Activated CD4-positive, alpha-beta T cell treated with anti-CD3 and anti-CD28 coated beads, Interleukin-2, amount 50 U/mL, for 4 hours (primary cell): ENCODE measurements at regions not wholly inside any gene's neighbourhood (a gene's known extent, or its start where the extent isn't known, plus 50 kb on each side); places are given as distances from the start of the nearest gene placed in this dataset.
"Not testable (repeated sequence)": the region's sequence is repeated elsewhere in the genome, so short reads cannot be mapped to it uniquely, and the experiment has no call there.

Source experiments
- DNase-seq, 2 experiments: peaks; one replicate each; pipeline ENCODE4 v3.0.0-alpha.2; 2020

DNA sequence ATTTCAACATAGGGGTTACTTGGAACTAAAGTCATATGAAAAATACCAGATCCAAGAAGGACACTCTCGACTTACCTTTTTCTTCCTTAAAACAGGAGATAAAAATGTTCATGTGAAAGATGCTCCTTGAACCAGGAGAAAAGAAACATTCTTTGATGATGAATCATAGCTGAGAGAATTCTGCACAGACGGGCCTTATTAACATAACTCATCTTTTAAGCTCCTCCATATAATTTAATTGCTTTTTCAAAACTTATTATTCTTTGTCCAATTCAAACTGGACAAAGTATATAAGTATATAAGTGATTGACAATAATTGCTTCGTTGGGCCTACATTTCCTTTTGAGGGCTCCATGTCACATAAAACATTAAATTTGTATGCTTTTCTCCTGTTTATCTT lies 945.2 kb upstream of the C9orf72 start:
- DNase-seq: no peak

DNA sequence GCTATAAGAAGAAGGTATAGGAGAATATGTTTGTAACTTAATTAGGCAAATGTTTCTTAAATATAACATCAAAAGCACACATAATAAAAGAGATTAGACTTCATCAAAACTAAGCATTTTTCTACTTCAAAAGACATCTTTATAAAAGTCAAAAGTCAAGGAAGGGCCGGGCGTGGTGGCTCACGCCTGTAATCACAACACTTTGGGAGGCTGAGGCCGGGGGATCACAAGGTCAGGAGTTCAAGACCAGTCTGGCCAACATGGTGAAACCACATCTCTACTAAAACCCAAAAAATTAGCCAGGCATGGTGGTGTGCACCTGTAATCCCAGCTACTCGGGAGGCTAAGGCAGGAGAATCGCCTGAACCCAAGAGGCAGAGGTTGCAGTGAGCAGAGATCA lies 951.0 kb upstream of the C9orf72 start:
- not testable (repeated sequence) for DNase-seq

- no peak for DNase-seq
These were observed 954.8 kb upstream of the C9orf72 start for GRCh38 chr9:28528049-28528448.

DNA sequence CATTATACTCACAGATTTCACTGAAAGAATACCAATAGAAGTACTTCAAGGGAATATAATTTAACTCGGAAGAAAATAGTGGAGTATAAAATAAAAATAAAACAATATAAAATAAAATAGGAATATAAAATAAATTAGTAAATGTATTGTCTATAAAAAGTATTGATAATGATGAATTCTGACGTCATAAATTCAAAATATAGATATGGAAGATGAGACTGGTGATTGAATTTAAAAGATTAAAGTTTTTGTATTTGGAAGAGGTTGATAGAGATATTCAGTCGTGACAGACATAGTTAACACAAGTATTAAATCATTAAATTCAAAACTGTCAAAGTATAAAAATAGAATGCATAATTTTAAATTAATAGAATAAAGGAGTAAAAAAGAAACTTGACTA lies 964.9 kb upstream of the C9orf72 start:
- no peak for DNase-seq

DNA sequence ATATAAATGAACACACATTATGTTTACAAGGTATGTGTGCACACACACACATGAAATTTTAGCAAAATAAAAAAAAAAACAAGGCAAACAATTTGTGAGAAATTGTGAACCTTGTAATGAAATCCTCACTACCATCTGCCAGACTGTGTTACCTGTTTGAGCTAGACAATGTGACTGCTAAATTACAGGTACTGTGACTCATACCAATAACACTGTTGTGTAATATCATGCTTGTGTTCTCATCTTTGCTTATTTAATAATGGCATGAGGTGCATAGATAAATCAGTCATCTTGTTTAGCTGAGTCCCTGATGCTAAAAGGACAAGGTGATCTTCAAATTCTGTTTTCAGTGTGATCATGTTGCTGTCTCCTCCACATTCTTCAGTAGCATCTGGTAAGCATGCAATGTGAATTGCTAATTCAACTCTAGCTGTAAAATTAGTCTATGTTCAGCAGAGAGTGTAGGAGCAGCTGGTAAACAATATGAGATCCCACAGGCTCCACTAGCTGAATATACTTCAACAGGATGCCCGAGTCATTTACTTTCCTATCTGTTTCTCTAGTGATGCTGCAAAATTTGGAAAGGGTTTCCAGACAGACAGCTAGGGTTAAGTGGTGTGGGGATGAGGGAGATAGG lies 966.3 kb upstream of the C9orf72 start:
- DNase-seq: no peak

- DNase-seq: no peak
These were observed 969.6 kb upstream of the C9orf72 start for GRCh38 chr9:28542928-28543327.

- DNase-seq: no peak
These were observed 974.2 kb upstream of the C9orf72 start for GRCh38 chr9:28547527-28547926.

DNA sequence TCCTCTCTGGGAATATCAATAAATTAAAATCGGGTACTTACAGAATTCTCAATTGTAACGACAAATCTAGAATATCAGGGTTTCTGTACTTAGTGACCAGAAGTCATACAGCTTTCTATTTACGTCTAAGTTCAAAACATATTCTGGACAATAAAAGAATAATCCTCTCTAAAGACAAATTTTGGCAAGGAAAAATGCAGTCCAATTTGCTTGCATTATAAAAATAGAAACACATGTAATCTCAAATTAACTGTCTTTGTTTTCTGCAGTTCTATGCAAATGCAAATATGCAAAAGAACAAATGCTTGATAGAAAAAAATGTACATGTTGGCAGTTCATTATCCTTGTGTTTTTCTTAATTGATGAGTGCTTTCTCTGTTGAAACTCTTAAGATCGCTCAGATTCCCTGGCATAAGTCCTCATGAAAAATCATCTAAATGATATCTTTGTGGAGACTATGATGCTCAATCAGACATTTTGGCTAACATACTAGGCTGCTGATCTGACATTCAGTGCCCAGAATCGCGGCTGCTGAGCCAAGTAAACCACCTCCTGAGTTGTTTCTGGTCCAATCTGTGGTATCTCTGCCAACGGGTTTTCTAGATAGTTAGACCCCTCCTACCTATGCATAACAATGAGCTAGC lies 990.1 kb upstream of the C9orf72 start:
- no peak for DNase-seq

- no peak for DNase-seq
These were observed 1010.6 kb upstream of the C9orf72 start for GRCh38 chr9:28583832-28584231.

GRCh38 chr9:28584542-28584941 lies 1011.3 kb upstream of the C9orf72 start:
- DNase-seq: no peak

GRCh38 chr9:28587052-28587451 lies 1013.8 kb upstream of the C9orf72 start:
- no peak for DNase-seq

DNA sequence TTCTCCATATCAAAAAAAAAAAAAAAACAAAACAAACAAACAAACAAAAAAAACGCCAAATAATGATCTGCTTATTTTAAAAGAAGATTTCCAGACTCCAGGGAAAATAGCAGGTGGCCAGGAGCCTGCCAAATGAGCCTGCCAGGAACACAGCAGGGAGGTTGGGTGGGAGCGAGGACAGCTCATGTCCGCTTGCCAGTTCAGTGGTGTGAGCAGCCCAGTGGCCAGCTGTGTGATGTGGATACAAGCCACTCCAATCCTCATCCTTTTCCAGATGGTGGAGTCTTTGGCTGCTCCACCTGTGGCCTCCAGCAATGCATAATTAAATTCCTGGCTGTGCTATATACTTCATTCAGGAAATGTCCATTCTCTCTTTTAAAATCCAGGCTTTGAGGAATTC lies 1025.1 kb upstream of the C9orf72 start:
- DNase-seq: no peak

DNA sequence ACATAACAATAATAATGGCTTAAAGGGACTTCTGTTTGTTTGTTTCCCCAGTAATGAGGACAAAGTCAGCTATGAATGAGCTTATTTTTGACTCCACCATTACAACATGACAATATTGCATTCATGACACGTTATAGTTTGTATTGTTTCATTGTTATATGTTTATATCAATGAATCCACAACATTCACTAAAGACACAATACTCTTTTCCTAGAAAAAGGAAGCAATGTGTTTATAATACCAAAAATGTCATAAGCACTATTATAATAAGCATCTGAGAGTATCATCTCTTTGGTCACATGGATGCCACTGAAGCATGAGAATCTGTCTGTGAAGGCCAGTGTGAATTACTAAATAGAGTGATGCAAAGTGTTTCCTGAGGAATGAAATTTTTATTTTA lies 1026.9 kb upstream of the C9orf72 start:
- no peak for DNase-seq

- DNase-seq: no peak
These were observed 1034.6 kb upstream of the C9orf72 start for GRCh38 chr9:28607843-28608242.

- no peak for DNase-seq
These were observed 1037.1 kb upstream of the C9orf72 start for GRCh38 chr9:28610339-28610738.

- no peak for DNase-seq
These were observed 1043.0 kb upstream of the C9orf72 start for GRCh38 chr9:28616310-28616709.

GRCh38 chr9:28620011-28620410 lies 1046.7 kb upstream of the C9orf72 start:
- no peak for DNase-seq

DNA sequence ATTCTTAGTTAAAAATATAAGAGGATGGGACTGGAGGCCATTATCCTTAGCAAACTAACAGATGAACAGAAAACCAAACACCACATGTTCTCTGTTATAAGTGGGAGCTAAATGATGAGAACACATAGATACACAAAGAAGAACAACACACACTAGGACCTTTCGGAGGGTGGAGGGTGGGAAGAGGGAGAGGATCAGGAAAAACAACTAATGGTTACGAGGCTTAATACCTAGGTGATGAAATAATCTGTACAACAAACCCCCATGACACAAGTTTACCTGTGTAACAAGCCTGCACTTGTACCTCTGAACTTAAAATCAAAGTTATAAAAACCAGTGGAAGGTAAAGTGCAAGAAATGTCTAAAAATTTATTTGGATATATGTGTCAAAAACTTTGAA lies 1047.4 kb upstream of the C9orf72 start:
- DNase-seq: no peak

DNA sequence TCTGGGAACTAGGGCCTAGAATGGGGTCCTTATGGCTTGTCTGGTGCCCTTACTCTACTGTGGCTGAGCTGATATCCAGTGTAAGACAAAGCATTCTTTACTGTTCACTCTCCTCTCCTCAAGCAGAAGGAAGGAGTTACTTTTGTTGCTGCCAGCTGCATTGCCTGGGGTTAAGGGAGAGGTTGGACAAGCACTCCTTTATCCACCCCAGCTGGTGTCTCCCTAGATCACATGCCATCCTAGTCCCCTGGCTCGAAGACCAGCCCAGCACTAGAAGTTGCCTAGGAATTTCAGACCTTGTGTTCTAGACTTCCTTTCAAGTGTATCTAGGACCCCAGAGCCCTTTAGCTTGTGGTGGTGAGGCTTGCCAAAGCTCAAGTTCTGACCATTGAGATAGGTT lies 1051.5 kb upstream of the C9orf72 start:
- no peak for DNase-seq

DNA sequence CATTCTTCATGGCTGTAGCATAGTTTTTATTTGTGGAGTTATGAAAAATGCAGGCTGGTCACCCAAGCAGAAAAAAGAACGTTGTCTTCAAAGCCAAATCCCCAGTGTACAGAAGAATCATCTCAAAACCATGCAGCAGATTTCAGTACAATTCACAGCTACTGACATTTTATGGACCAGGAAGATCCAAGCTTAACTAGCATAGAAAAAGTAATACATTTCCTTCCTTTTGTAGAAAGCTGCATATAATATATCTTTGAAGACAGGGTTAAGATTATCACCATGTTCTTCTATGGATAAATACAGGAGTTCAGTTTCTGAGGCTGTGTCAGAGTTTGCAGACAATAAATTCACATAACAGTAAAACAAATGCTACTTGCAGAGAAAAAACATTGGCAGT lies 1054.8 kb upstream of the C9orf72 start:
- no peak for DNase-seq

DNA sequence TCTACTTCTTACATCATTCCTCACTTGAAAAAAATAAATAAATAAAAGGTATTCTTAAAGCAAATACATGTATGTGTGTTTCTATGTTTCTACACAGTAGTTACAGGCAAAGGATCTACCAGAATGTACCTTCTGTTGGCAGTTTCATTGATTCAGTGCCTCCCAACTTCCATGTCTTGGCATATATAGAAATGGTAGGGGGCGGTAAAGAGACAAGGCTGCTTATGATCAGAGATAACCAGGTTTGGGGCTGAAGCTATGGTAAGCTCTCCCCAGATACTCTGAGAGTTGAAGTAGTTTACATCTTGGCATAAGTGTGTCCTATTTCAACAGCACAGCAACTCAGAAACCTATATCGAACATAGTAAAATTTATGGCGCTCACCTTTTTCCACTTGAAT lies 1075.4 kb upstream of the C9orf72 start:
- DNase-seq: no peak

GRCh38 chr9:28650327-28650726 lies 1077.0 kb upstream of the C9orf72 start:
- no peak for DNase-seq

GRCh38 chr9:28651050-28651722 lies 1077.9 kb upstream of the C9orf72 start:
- DNase-seq: no peak

DNA sequence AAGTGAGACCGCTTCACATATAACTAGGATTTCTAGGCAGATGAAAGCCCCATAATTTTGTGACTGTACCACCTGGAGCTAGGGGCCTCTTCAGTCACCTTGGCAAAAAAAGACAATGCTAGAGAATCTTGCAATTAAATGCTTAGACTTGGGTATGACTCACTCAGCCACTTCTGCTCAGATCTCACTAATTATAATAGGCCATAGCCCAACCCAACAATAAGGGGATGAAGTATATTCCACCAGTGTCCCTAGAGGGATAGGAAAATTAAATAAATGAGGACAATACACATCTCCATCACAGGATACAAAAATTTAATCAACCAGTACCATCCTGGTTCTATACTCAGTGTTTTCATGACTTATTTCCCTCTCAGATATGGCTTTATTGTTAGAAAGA lies 1079.9 kb upstream of the C9orf72 start:
- DNase-seq: no peak

DNA sequence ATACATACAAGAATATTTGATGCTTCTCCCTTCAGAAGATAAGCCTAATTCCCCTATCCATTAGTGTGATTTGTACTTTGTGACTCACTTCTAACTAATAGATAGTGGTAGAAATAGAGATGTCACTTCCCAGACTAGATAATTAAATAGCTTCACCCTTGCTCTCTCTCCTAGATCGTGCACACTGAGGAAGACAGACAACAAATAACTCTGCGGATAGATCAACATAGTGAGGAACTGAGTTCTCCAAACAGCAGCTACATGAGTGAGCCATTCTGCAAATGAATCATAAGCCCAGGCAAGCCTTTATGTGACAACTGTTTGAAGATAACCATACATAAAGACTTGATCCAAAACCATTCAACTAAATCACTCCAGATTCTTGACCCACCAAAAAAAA lies 1083.4 kb upstream of the C9orf72 start:
- no peak for DNase-seq
